H1 (cell line): ENCODE measurements at regions not wholly inside any gene's neighbourhood (a gene's known extent, or its start where the extent isn't known, plus 50 kb on each side); places are given as distances from the start of the nearest gene placed in this dataset.

Experiments used
- ATF3 ChIP-seq: IDR thresholded peaks from 2 replicates; pipeline ENCODE4 v1.6.1; 2011; ENCODE audit warnings: low read depth, mild to moderate bottlenecking, low read length; ENCODE audit not compliant: insufficient read depth
- CBX8 ChIP-seq: fragments of 300-800, 300-1000 bp; sonication (generic); IDR thresholded peaks from 2 replicates; pipeline ENCODE4 v1.7.1; 2016; ENCODE audit warnings: low read depth, low read length, borderline replicate concordance
- E2F6 ChIP-seq: IDR thresholded peaks from 2 replicates; pipeline ENCODE4 v1.6.1; 2012; ENCODE audit warnings: inconsistent platforms
- NRF1 ChIP-seq: IDR thresholded peaks from 2 replicates; pipeline ENCODE4 v1.6.1; 2011; ENCODE audit warnings: mild to moderate bottlenecking, low read depth, low read length, improper control_type of control experiment
- RXRA ChIP-seq: IDR thresholded peaks from 2 replicates; pipeline ENCODE4 v1.6.1; 2011; ENCODE audit warnings: low read depth, mild to moderate bottlenecking, low read length, moderate library complexity; ENCODE audit not compliant: insufficient read depth
- SP2 ChIP-seq: IDR thresholded peaks from 2 replicates; pipeline ENCODE4 v1.6.1; 2012; ENCODE audit warnings: mild to moderate bottlenecking, low read length, inconsistent platforms
- SUZ12 ChIP-seq: fragments of 200-600 bp; sonication (generic); IDR thresholded peaks from 2 replicates; pipeline ENCODE4 v1.6.1; 2012; ENCODE audit warnings: mild to moderate bottlenecking, inconsistent platforms, low read length, moderate library complexity, mixed read lengths
- USF2 ChIP-seq: IDR thresholded peaks from 2 replicates; pipeline ENCODE4 v1.6.1; 2011; ENCODE audit warnings: low read length, improper control_type of control experiment

GRCh38 chr7:155232911-155233310 is 64.8 kb upstream of the INSIG1 start (continued):
- TF ChIP-seq E2F6: no peak
- TF ChIP-seq SUZ12: no peak
- no peak for TF ChIP-seq ATF3
- no peak for TF ChIP-seq USF2
- TF ChIP-seq SP2: no peak
- TF ChIP-seq NRF1: no peak
- no peak for TF ChIP-seq RXRA
- no peak for TF ChIP-seq CBX8
